Endothelial cell of umbilical vein (primary cell): ENCODE measurements at regions not wholly inside any gene's neighbourhood (a gene's known extent, or its start where the extent isn't known, plus 50 kb on each side); places are given as distances from the start of the nearest gene placed in this dataset.

Source experiments
- EZH2 ChIP-seq: IDR thresholded peaks from 2 replicates; pipeline ENCODE4 v1.6.1; 2012; ENCODE audit warnings: borderline replicate concordance, low read depth, mild to moderate bottlenecking, moderate library complexity, low read length, inconsistent platforms; ENCODE audit not compliant: severe bottlenecking
- FOS ChIP-seq: IDR thresholded peaks from 2 replicates; pipeline ENCODE4 v1.6.1; 2011; ENCODE audit warnings: mild to moderate bottlenecking, low read length, moderate library complexity, borderline replicate concordance; ENCODE audit not compliant: insufficient read depth
- MYC ChIP-seq: IDR thresholded peaks from one replicate; pipeline ENCODE4 v1.6.1; 2011; ENCODE audit warnings: mild to moderate bottlenecking, low read depth, low read length
- TF ChIP-seq, protein P1 (sequence below), 2 donors: IDR thresholded peaks; 1 replicate in 1 of 2; 2 replicates in 1 of 2; pipeline ENCODE4 v1.5.1; 2011; ENCODE audit warnings: low read length in 2 of 2, mild to moderate bottlenecking in 2 of 2, moderate library complexity in 2 of 2, control low read depth in 1 of 2, inconsistent platforms in 1 of 2, low read depth in 1 of 2; ENCODE audit not compliant: insufficient read depth in 1 of 2; ENCODE audit errors: extremely low read depth in 1 of 2
- TF ChIP-seq, protein P2 (sequence below): IDR thresholded peaks from 2 replicates; pipeline ENCODE4 v1.6.1; 2011; ENCODE audit not compliant: insufficient read depth, insufficient read length

DNA sequence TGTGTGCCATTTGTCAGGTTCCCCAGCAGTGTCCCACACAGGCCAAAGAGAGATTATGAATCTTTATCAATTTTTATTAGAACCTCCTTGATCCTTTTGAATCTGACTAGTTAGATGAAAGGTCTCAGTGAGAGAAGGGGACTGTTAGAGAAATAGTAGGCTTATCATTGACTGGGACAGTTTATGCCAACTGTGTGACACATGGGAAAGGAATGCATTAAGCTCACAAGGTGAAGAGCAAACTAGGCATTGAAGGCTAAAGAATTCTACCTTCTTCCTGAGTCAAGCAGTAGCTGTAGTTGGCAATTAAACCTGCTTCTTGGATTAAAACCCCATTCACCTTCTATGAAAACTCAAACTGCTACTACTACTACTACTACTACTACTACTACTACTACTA lies 389.6 kb upstream of the CDH19 start:
- TF ChIP-seq, protein P1, sequence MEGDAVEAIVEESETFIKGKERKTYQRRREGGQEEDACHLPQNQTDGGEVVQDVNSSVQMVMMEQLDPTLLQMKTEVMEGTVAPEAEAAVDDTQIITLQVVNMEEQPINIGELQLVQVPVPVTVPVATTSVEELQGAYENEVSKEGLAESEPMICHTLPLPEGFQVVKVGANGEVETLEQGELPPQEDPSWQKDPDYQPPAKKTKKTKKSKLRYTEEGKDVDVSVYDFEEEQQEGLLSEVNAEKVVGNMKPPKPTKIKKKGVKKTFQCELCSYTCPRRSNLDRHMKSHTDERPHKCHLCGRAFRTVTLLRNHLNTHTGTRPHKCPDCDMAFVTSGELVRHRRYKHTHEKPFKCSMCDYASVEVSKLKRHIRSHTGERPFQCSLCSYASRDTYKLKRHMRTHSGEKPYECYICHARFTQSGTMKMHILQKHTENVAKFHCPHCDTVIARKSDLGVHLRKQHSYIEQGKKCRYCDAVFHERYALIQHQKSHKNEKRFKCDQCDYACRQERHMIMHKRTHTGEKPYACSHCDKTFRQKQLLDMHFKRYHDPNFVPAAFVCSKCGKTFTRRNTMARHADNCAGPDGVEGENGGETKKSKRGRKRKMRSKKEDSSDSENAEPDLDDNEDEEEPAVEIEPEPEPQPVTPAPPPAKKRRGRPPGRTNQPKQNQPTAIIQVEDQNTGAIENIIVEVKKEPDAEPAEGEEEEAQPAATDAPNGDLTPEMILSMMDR (IDR thresholded peaks at IDR 0.05; ENCODE audit: extremely low read depth in 1 of 2, insufficient read depth in 1 of 2, low read depth in 1 of 2, low read length in 2 of 2): no peak
- TF ChIP-seq FOS: no peak
- TF ChIP-seq, protein P2, sequence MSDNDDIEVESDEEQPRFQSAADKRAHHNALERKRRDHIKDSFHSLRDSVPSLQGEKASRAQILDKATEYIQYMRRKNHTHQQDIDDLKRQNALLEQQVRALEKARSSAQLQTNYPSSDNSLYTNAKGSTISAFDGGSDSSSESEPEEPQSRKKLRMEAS: no peak
- no peak for TF ChIP-seq EZH2
- TF ChIP-seq MYC: no peak
